ENCODE measurements at regions not wholly inside any gene's neighbourhood (a gene's known extent, or its start where the extent isn't known, plus 50 kb on each side); places are given as distances from the start of the nearest gene placed in this dataset.

GRCh38 chr13:78999494-78999893 is 340.5 kb upstream of the OBI1 start:
- Histone ChIP-seq H3K27ac (ENCODE audit: low read length) (no peak overlapping the region), H3K9me3 (ENCODE audit: control insufficient read depth, insufficient read depth, low read depth, low read length) (no peaks in the 10 kb centered on the region), H3K36me3 (ENCODE audit: control insufficient read depth, insufficient read depth, low read length) (no peaks in the 10 kb centered on the region), H3K27me3 (ENCODE audit: control insufficient read depth, insufficient read depth, low read length) (no peaks in the 10 kb centered on the region; the same call in 1 of the 2 replicates), H3K4me3 (ENCODE audit: low read depth in 2 of 2, low read length in 2 of 2) (no peak overlapping the region), H3K4me1 (ENCODE audit: control insufficient read depth, insufficient read depth, low read length) (no peaks in the 10 kb centered on the region)
- in situ Hi-C loops (cut with HindIII; ENCODE audit: low pct_unique_long_range_greater_than_20kb, low sequenced_read_pairs), result no loop called here
- ChIA-PET POLR2A (no interaction called here), CTCF (no interaction called here)
- DNase-seq (ENCODE audit: low read depth, low spot score), result no peak
- no peak for TF ChIP-seq REST (IDR thresholded peaks at IDR 0.05; ENCODE audit: insufficient read depth in 1 of 2, low read depth in 2 of 2, low read length in 1 of 2)
- TF ChIP-seq TCF7L2 (IDR thresholded peaks at IDR 0.05; ENCODE audit: low read depth, low read length), result no peak
- no peak for TF ChIP-seq POLR2AphosphoS5 (IDR thresholded peaks at IDR 0.05; ENCODE audit: low read depth, low read length)
- no peak for TF ChIP-seq SIN3A (IDR thresholded peaks at IDR 0.05; ENCODE audit: borderline replicate concordance, insufficient read depth, low read depth, low read length)
- no peak for TF ChIP-seq CTCF (IDR thresholded peaks at IDR 0.05)
- no TSS peak for BruUV-seq (replicated peaks)
- intact Hi-C loops (cut with micrococcal nuclease; ENCODE audit: unreplicated experiment), result no loop called here
- ATAC-seq, result no peak

- H3K27me3 ChIP-seq (ENCODE audit: control insufficient read depth, insufficient read depth, low read length), result no peaks in the 10 kb centered on the region; the same call in 1 of the 2 replicates
- TF ChIP-seq POLR2AphosphoS5 (IDR thresholded peaks at IDR 0.05; ENCODE audit: low read depth, low read length) (no peak), REST (IDR thresholded peaks at IDR 0.05; ENCODE audit: insufficient read depth in 1 of 2, low read depth in 2 of 2, low read length in 1 of 2) (no peak), CTCF (IDR thresholded peaks at IDR 0.05) (no peak), TCF7L2 (IDR thresholded peaks at IDR 0.05; ENCODE audit: low read depth, low read length) (no peak), SIN3A (IDR thresholded peaks at IDR 0.05; ENCODE audit: borderline replicate concordance, insufficient read depth, low read depth, low read length) (no peak)
- no peaks in the 10 kb centered on the region for H3K9me3 ChIP-seq (ENCODE audit: control insufficient read depth, insufficient read depth, low read depth, low read length)
- POLR2A ChIA-PET, result no interaction called here
- DNase-seq (ENCODE audit: low read depth, low spot score) (no peak), ATAC-seq (no peak)
- in situ Hi-C loops (cut with HindIII; ENCODE audit: low pct_unique_long_range_greater_than_20kb, low sequenced_read_pairs) (no loop called here), intact Hi-C loops (cut with micrococcal nuclease; ENCODE audit: unreplicated experiment) (no loop called here)
- H3K4me1 ChIP-seq (ENCODE audit: control insufficient read depth, insufficient read depth, low read length), result no peaks in the 10 kb centered on the region
- no TSS peak for BruUV-seq (replicated peaks)
- H3K36me3 ChIP-seq (ENCODE audit: control insufficient read depth, insufficient read depth, low read length), result no peaks in the 10 kb centered on the region
- no peak overlapping the region for H3K27ac ChIP-seq (ENCODE audit: low read length)
- CTCF ChIA-PET, result no interaction called here
- no peak overlapping the region for H3K4me3 ChIP-seq (ENCODE audit: low read depth in 2 of 2, low read length in 2 of 2)
These were observed 339.8 kb upstream of the OBI1 start for GRCh38 chr13:78998630-78999315.

Data from Panc1 (cell line).